ENCODE measurements at regions not wholly inside any gene's neighbourhood (a gene's known extent, or its start where the extent isn't known, plus 50 kb on each side); places are given as distances from the start of the nearest gene placed in this dataset.

DNA sequence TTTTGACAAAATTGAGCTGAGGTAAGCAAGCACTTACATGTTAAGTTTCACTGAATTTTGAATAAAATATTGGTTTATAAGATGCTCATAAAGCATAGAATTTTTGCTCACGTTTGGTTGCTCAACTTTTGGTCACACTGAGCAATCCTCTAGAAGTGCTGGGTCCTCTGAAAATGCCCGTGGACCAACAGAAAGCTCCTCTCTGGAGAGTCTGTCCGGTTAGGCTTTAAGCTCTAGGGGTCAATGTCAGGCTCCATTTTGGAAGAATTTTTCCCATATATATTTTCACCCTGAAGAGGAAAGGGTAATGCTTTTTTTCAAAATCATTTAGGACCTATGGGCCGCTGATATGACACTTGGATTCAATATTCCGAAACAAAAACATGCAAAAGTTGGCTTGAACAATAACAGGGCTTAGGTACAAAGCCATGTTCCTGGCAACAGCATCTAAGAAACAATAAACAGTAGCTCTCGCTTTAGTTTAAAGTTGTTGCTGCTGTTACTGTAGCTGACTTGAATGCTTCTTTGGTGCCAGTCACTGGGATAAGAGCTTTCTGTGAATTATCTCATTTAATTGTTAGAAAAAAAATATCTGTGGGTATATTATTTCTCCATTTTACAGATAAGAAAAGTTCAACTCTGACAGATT is 131.7 kb upstream of the ESRRG start:
- Mint-ChIP-seq H3K27me3 (no peaks in the 10 kb centered on the region), H3K4me3 (no peak overlapping the region), H3K9me3 (peaks cover 0 to 16% (median 4%) of the 10 kb centered on the region in 9 donors), H3K27ac (no peak overlapping the region), H3K36me3 (no peaks in the 10 kb centered on the region), H3K4me1 (no peaks in the 10 kb centered on the region)
- ATAC-seq (no peak), DNase-seq (no peak)
- POLR2A ChIA-PET, result no interaction called here

DNA sequence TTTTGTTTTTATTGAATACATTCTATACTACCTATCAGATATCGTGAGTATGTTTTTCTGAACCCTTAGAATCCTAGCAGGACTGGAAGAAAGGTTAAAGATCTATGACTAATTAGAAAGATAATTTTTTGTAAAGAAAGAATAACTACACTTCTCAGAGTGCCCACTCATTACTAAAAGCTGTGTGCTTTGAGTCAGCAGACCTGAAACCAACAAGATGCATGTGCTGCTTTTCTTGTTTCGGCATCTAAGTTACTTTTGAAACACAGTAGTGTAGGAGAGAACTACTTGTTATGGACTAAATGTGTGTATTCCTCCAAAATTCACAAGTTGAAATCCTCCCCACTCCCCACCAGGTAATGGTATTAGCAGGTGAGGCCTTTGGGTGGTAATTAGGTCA is 127.8 kb upstream of the ESRRG start:
- Mint-ChIP-seq H3K36me3 (no peaks in the 10 kb centered on the region), H3K4me3 (no peak overlapping the region), H3K9me3 (peaks cover 0 to 14% (median 3%) of the 10 kb centered on the region in 9 donors), H3K27me3 (no peaks in the 10 kb centered on the region), H3K27ac (no peak overlapping the region), H3K4me1 (no peaks in the 10 kb centered on the region)
- ATAC-seq (no peak), DNase-seq (no peak)
- POLR2A ChIA-PET, result no interaction called here

DNA sequence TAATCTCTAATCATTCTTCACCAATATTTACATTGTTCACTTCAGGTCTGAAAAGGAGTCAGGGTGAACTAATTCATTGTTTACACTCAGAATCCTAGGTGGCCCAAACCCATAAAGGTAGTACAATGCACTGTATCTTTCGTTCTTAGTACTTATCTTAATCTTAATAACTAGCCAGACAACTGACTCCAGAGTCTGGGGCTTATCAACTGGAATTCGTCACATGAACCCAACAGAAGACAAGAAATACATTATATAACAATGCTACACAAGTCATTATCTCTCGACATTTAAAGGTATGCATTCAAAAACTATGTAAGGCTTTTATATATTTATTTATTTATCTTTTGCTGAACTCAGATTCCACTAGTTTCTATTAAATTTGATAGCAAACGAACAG is 125.9 kb upstream of the ESRRG start:
- no peak for ATAC-seq
- peaks cover 0 to 30% (median 3%) of the 10 kb centered on the region in 9 donors for H3K9me3 Mint-ChIP-seq
- H3K36me3 Mint-ChIP-seq, result no peaks in the 10 kb centered on the region
- POLR2A ChIA-PET, result no interaction called here
- no peak for DNase-seq
- H3K27me3 Mint-ChIP-seq, result no peaks in the 10 kb centered on the region
- H3K4me1 Mint-ChIP-seq, result no peaks in the 10 kb centered on the region
- H3K4me3 Mint-ChIP-seq, result no peak overlapping the region
- no peak overlapping the region for H3K27ac Mint-ChIP-seq

DNA sequence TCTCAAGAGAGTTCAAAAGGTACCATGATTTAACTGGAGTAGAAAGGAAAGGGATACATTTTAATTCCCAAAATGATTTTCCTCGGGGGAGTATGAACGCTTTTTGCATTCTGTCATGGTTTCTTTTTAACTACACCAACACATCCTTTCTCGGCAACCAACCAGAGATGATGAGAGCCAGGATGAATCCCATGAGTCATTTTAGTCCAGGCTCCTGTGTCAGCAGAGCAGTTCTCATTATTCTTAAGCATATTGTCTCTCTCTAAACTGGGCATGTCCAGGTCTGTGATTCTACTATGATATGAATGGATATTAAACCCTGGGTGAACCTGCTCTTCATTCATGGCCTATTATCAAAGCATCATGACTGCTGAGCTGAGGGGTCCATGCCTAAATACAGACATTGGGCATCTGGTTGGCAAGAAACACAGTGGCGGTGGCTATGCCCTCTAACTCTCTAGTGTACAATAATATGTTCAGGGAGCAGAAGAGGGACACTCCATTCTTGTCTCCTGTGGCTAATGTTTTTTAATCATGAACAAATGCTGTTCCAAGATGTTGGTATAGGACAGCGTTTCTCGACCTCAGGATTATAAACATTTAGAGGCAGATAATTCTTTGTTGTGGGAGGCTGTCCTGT is 124.3 kb upstream of the ESRRG start:
- Mint-ChIP-seq H3K4me1 (no peaks in the 10 kb centered on the region), H3K27ac (no peak overlapping the region), H3K4me3 (no peak overlapping the region), H3K27me3 (no peaks in the 10 kb centered on the region), H3K36me3 (no peaks in the 10 kb centered on the region), H3K9me3 (peaks cover 0 to 18% (median 2%) of the 10 kb centered on the region in 9 donors)
- POLR2A ChIA-PET, result no interaction called here
- DNase-seq (no peak), ATAC-seq (no peak)

DNA sequence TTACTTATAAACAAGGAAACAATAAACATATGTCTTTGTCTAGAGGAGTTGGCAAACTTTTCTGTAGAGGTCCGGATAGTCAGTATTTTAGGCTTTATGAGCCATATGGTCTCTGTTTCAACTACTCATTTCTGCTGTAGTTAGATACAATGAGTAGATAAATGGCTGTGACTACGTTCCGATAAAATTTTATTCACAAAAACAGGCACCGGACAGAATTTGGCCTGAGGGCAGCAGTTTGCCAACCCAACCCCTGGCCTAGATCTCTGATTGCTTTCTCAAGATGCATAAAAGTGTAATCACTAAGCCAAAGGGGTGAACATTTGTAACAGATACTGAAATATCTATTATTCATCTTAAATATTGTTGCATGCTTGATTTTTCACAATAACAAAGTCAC is 123.1 kb upstream of the ESRRG start:
- no peak for DNase-seq
- Mint-ChIP-seq H3K27me3 (no peaks in the 10 kb centered on the region), H3K27ac (no peak overlapping the region), H3K36me3 (no peaks in the 10 kb centered on the region), H3K9me3 (peaks cover 0 to 17% (median 1%) of the 10 kb centered on the region in 9 donors), H3K4me1 (no peaks in the 10 kb centered on the region), H3K4me3 (no peak overlapping the region)
- POLR2A ChIA-PET, result no interaction called here
- no peak for ATAC-seq

DNA sequence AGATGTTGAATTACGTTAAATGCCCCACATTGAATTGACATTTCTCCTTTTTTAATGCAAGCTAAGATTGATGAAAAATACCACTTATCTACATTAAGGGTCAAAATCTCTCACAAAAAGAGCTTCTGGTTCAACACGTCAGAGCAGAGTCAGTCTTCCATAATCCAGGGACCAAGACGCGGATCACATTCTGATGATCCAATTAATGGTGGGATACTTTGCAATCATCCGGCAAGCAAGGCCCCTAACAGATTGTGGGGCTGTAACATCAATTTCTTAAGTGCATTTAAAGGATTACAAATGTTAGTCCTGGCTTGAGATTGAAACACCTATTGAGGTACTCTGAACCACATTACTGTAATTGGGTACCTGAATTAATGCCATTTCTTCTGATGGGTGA is 120.2 kb upstream of the ESRRG start:
- H3K4me1 Mint-ChIP-seq, result no peaks in the 10 kb centered on the region
- H3K27ac Mint-ChIP-seq, result no peak overlapping the region
- peaks cover 0 to 17% (median 4%) of the 10 kb centered on the region in 9 donors for H3K9me3 Mint-ChIP-seq
- DNase-seq, result no peak
- no peaks in the 10 kb centered on the region for H3K36me3 Mint-ChIP-seq
- no peak for ATAC-seq
- no peak overlapping the region for H3K4me3 Mint-ChIP-seq
- H3K27me3 Mint-ChIP-seq, result no peaks in the 10 kb centered on the region
- POLR2A ChIA-PET, result no interaction called here

DNA sequence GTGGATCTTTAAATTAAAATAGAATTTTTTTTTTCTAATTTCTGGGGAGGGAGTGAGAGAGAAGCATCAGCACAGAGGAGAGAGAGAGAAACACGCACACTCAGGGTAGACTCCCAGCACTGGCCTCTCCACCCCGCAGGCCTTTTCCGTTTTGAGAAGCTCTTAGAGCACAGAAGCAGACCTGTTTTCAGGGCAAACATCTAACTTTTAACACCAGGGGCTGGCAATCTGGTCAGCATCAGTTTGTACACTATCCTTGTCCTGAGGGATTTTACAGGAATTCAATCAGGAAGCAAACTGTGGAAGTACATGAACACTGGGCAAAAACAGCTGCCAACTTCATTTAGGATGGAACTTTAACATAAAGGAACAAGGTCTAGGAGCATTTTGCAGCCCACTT is 117.9 kb upstream of the ESRRG start:
- POLR2A ChIA-PET, result no interaction called here
- no peaks in the 10 kb centered on the region for H3K27me3 Mint-ChIP-seq
- no peak overlapping the region for H3K4me3 Mint-ChIP-seq
- ATAC-seq, result no peak
- no peaks in the 10 kb centered on the region for H3K4me1 Mint-ChIP-seq
- H3K9me3 Mint-ChIP-seq, result peaks cover 0 to 17% (median 6%) of the 10 kb centered on the region in 9 donors
- no peaks in the 10 kb centered on the region for H3K36me3 Mint-ChIP-seq
- DNase-seq, result no peak
- no peak overlapping the region for H3K27ac Mint-ChIP-seq

DNA sequence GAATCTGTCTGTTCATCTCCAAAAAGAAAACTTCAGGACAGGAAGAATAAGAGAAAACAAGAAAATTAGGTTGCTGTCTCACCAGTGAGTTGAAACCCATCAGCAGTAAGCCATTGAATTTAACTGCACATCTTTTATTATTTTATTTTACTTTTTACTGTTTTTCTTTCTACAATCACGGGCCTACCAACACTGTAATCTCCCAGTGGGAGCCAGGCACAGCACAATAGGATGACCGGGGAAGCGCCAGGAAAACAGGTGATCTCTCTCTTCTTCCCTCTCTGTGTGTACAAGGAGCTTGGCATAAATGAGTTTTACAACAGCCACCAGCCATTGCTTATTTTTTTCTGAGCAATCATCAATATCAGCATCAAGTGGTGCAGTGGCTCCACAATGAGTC is 113.1 kb upstream of the ESRRG start:
- ATAC-seq (no peak), DNase-seq (no peak)
- no peaks in the 10 kb centered on the region for H3K36me3 Mint-ChIP-seq
- POLR2A ChIA-PET, result no interaction called here
- peaks cover 1 to 27% (median 5%) of the 10 kb centered on the region in 9 donors for H3K9me3 Mint-ChIP-seq
- H3K4me1 Mint-ChIP-seq, result no peaks in the 10 kb centered on the region
- H3K27me3 Mint-ChIP-seq, result no peaks in the 10 kb centered on the region
- H3K27ac Mint-ChIP-seq, result no peak overlapping the region
- no peak overlapping the region for H3K4me3 Mint-ChIP-seq

DNA sequence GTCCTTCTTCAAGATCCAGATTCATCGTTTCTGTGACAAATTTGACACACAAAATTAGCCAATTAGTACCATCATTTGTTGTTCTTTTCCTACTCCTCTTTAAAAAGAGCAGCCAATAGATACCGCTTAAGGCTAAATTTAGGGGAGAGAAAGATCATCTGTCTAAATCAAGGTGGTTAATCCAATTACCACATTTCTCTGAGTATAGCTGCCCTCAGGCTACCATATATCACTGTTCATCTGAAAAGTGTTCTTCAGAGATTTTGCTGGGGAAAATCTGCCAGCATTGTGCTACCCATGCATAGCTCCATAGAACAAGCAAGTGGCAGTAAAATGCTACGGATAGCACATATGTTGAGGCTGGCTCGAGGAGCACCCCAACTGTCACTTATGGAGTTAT is 110.3 kb upstream of the ESRRG start:
- no peak for ATAC-seq
- no peaks in the 10 kb centered on the region for H3K36me3 Mint-ChIP-seq
- POLR2A ChIA-PET, result no interaction called here

DNA sequence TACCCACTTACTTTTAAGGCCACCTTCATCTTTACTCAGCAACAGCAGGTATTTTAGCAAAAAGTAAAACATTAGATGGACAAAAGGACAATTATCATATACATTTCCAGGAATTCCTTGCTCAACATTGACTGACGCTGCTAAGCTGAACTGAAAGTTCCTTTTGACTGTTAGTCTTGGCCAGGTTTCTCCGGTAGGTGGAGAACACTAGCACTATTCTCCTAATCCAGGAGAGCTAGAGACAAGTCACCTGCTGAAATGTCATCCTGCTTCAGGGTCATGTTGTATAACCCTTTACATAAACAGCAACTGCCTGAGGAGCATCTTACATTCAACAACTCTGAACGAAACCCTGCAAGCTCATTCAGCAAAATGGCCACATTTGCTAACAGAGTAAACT is 109.0 kb upstream of the ESRRG start:
- ATAC-seq, result no peak
- POLR2A ChIA-PET, result no interaction called here
- no peak for DNase-seq
- Mint-ChIP-seq H3K4me1 (no peaks in the 10 kb centered on the region), H3K27me3 (no peaks in the 10 kb centered on the region), H3K27ac (no peak overlapping the region), H3K36me3 (no peaks in the 10 kb centered on the region), H3K9me3 (peaks cover 0 to 16% (median 6%) of the 10 kb centered on the region in 9 donors), H3K4me3 (no peak overlapping the region)

More for the DNA sequence above, 110.3 kb upstream of the ESRRG start:
- H3K4me3 Mint-ChIP-seq, result no peak overlapping the region
- DNase-seq, result no peak
- H3K27ac Mint-ChIP-seq, result no peak overlapping the region
- peaks cover 0 to 16% (median 6%) of the 10 kb centered on the region in 9 donors for H3K9me3 Mint-ChIP-seq
- H3K4me1 Mint-ChIP-seq, result no peaks in the 10 kb centered on the region
- H3K27me3 Mint-ChIP-seq, result no peaks in the 10 kb centered on the region

DNA sequence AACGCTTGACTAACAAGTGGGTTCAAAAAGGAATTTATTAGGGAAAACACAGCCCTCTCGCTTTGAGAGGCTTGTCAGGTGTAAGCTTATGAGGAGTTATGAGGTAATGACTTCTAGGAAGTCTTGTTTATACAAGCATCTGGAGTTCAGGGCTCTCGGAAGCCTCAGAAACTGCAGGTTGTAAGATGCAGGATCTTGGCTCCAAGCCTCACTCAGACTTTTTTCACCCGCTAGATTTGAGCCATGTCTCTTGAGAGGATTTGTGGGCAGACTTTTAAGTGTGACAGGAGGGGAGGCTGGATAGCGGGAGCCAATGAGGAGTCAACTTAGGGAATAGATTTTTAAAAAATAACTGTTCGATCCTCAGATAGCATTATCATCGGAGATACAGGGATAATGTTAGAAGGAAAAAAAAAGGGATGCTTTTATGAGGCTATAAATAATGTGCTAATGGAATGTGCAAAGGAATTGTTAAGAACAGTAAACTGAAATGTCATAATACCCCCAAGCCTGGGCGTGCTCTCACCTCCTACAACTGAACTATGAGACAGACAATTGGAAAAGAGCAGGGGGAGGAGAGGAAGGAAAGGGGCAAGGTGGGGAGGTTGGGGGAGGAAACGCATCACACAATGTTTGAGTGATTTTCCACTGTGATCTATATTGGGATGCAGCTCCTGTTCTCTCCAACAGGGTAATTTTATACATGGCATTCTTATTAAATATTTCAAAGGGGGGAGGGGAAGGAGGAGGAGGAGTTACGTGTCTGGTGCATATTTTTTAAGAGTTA is 107.4 kb upstream of the ESRRG start:
- POLR2A ChIA-PET, result no interaction called here
- no peak for DNase-seq

DNA sequence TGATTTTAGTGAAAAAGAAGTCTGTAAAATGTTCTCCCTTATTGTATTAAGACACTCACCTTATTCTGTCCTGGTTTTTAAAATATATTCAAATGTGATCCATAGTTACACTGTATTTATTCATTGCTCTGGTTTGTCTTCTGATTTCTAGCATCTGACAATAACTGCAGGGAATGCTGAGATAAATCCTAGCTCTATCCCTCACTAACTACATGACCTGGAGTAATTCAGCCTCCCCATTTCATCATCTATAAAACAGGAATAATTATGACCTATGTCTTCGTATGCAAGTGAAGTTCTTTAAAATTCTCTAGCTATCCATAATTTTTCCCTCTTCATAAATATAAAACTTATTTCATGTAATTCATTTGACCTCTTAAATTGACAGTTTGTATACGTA is 104.0 kb upstream of the ESRRG start:
- H3K27ac Mint-ChIP-seq, result no peak overlapping the region
- no peak for ATAC-seq

More for the DNA sequence above, 107.4 kb upstream of the ESRRG start:
- Mint-ChIP-seq H3K4me3 (no peak overlapping the region), H3K27me3 (no peaks in the 10 kb centered on the region), H3K27ac (no peak overlapping the region), H3K36me3 (no peaks in the 10 kb centered on the region), H3K4me1 (no peaks in the 10 kb centered on the region), H3K9me3 (peaks cover 0 to 18% (median 6%) of the 10 kb centered on the region in 9 donors)
- ATAC-seq, result no peak

DNA sequence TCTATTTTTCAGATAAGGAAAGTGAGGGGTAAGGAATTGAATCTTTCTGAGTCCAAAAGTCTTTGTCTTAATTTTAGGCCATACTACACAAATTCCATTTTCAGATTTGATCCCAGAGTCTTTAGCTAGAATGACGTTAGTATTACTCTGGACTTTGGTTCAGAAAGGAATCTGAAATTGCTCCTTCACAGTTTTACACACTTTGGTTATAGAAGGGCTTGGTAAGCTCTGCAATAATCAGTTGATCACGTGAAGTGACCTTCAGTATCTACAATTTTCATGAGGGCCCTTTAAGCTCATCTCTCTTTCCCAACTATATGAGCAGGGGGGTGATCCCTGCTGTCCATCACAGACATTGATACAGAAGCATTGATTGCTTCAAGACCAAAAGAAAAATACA is 103.4 kb upstream of the ESRRG start:
- H3K9me3 Mint-ChIP-seq, result peaks cover 0 to 12% (median 0%) of the 10 kb centered on the region in 9 donors
- ATAC-seq (no peak), DNase-seq (no peak)
- H3K27ac Mint-ChIP-seq, result no peak overlapping the region
- H3K4me1 Mint-ChIP-seq, result no peaks in the 10 kb centered on the region
- POLR2A ChIA-PET, result no interaction called here
- H3K36me3 Mint-ChIP-seq, result no peaks in the 10 kb centered on the region
- H3K27me3 Mint-ChIP-seq, result no peaks in the 10 kb centered on the region
- no peak overlapping the region for H3K4me3 Mint-ChIP-seq

More for the DNA sequence above, 104.0 kb upstream of the ESRRG start:
- DNase-seq, result no peak
- Mint-ChIP-seq H3K4me1 (no peaks in the 10 kb centered on the region), H3K27me3 (no peaks in the 10 kb centered on the region), H3K9me3 (peaks cover 0 to 12% (median 0%) of the 10 kb centered on the region in 9 donors), H3K4me3 (no peak overlapping the region), H3K36me3 (no peaks in the 10 kb centered on the region)
- POLR2A ChIA-PET, result no interaction called here

Data from naive thymus-derived CD8-positive, alpha-beta T cell (primary cell).